IMR-90 (cell line): ENCODE measurements at regions not wholly inside any gene's neighbourhood (a gene's known extent, or its start where the extent isn't known, plus 50 kb on each side); places are given as distances from the start of the nearest gene placed in this dataset.

Experiments
- POLR2A ChIP-seq: IDR thresholded peaks from 2 replicates; pipeline ENCODE4 v1.6.1; 2012; ENCODE audit warnings: mild to moderate bottlenecking, low read depth, low read length
- SMC3 ChIP-seq: fragments of 150-350 bp; IDR thresholded peaks from 2 replicates; pipeline ENCODE4 v1.6.1; 2016; ENCODE audit warnings: low read depth, mild to moderate bottlenecking, antibody characterized with exemption, low read length, moderate library complexity
- TF ChIP-seq, protein P1 (sequence below): conservative IDR thresholded peaks from 2 replicates; pipeline ENCODE4 v1.5.1; 2012; ENCODE audit warnings: mild to moderate bottlenecking, low read depth, low read length, improper control_type of control experiment

DNA sequence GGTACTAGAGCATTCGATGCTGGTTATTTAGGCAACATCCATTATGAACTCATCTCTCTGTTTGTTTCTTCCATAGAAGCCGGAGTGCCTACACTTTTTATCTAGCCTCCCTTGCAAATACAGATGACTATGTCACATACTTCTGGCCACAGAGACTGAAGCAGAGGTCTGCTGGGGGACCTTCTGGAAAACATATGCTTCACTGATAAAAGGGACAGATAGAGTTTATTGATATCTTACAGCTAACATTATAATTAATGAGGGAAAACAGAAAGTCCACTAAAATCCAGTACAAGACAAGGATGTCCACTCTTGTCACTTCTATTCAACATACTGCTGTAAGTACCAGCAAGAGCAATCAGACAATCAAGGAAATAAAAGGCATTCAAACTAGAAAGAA lies 104.3 kb upstream of the FAR2 start:
- TF ChIP-seq SMC3 (no peak), POLR2A (no peak)
- TF ChIP-seq, protein P1, sequence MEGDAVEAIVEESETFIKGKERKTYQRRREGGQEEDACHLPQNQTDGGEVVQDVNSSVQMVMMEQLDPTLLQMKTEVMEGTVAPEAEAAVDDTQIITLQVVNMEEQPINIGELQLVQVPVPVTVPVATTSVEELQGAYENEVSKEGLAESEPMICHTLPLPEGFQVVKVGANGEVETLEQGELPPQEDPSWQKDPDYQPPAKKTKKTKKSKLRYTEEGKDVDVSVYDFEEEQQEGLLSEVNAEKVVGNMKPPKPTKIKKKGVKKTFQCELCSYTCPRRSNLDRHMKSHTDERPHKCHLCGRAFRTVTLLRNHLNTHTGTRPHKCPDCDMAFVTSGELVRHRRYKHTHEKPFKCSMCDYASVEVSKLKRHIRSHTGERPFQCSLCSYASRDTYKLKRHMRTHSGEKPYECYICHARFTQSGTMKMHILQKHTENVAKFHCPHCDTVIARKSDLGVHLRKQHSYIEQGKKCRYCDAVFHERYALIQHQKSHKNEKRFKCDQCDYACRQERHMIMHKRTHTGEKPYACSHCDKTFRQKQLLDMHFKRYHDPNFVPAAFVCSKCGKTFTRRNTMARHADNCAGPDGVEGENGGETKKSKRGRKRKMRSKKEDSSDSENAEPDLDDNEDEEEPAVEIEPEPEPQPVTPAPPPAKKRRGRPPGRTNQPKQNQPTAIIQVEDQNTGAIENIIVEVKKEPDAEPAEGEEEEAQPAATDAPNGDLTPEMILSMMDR, result no peak
